ENCODE measurements at regions not wholly inside any gene's neighbourhood (a gene's known extent, or its start where the extent isn't known, plus 50 kb on each side); places are given as distances from the start of the nearest gene placed in this dataset.

DNA sequence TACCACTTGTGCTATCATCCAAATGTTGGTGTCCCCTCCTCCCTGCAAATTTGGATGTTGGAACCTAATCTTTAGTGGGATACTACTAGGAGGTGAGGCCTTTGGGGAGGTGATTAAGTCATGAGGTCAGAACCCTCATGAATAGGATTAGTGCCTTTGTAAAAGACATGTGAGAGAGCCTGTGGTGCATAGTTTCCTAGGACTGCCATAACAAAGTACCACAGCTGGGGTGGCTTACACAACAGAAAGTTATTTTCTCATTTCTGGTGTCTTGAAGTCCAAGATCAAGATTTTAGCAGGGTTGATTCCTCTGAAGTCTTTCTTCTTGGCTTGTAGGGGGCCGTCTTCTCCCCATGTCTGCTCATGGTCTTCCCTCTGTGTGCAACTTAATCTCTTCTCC, 562.6 kb upstream of the ARGLU1 start:
- TF ChIP-seq, protein P1, sequence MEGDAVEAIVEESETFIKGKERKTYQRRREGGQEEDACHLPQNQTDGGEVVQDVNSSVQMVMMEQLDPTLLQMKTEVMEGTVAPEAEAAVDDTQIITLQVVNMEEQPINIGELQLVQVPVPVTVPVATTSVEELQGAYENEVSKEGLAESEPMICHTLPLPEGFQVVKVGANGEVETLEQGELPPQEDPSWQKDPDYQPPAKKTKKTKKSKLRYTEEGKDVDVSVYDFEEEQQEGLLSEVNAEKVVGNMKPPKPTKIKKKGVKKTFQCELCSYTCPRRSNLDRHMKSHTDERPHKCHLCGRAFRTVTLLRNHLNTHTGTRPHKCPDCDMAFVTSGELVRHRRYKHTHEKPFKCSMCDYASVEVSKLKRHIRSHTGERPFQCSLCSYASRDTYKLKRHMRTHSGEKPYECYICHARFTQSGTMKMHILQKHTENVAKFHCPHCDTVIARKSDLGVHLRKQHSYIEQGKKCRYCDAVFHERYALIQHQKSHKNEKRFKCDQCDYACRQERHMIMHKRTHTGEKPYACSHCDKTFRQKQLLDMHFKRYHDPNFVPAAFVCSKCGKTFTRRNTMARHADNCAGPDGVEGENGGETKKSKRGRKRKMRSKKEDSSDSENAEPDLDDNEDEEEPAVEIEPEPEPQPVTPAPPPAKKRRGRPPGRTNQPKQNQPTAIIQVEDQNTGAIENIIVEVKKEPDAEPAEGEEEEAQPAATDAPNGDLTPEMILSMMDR (IDR thresholded peaks at IDR 0.05): no peak
- TF ChIP-seq POLR2A (IDR thresholded peaks at IDR 0.05) (no peak), EP300 (IDR thresholded peaks at IDR 0.05) (no peak), POLR2AphosphoS5 (IDR thresholded peaks at IDR 0.05) (no peak)
